H9 (cell line): ENCODE measurements at regions not wholly inside any gene's neighbourhood (a gene's known extent, or its start where the extent isn't known, plus 50 kb on each side); places are given as distances from the start of the nearest gene placed in this dataset.

ENCODE experiments used
- DNase-seq: peaks from one replicate; pipeline ENCODE4 v3.0.0-alpha.2; 2017
- H2AFZ ChIP-seq: one replicate; pipeline ENCODE4 v1.6.1; 2013; ENCODE audit warnings: mild to moderate bottlenecking, low read length, control low read depth, moderate library complexity
- H2AK5ac ChIP-seq: 2 replicates; pipeline ENCODE4 v1.6.1; 2013; ENCODE audit warnings: low read length, control low read depth, mixed read lengths; ENCODE audit not compliant: insufficient read length
- H2BK120ac ChIP-seq: one replicate; pipeline ENCODE4 v1.6.1; 2013; ENCODE audit warnings: low read depth, mild to moderate bottlenecking, low read length, control low read depth, inconsistent platforms; ENCODE audit not compliant: poor library complexity, severe bottlenecking
- H2BK12ac ChIP-seq: 2 replicates; pipeline ENCODE4 v1.6.1; 2013; ENCODE audit warnings: low read length, control low read depth, mixed read lengths, low read depth; ENCODE audit not compliant: insufficient read length
- H2BK15ac ChIP-seq: 2 replicates; pipeline ENCODE4 v1.6.1; 2013; ENCODE audit warnings: low read depth, low read length, control low read depth
- H2BK20ac ChIP-seq: one replicate; pipeline ENCODE4 v1.6.1; 2013; ENCODE audit warnings: low read depth, mild to moderate bottlenecking, low read length, control low read depth, inconsistent platforms; ENCODE audit not compliant: poor library complexity, severe bottlenecking
- H2BK5ac ChIP-seq: 2 replicates; pipeline ENCODE4 v1.6.1; 2013; ENCODE audit warnings: low read length, control low read depth, mixed read lengths; ENCODE audit not compliant: insufficient read length
- H3K14ac ChIP-seq: 2 replicates; pipeline ENCODE4 v1.6.1; 2013; ENCODE audit warnings: low read length, control low read depth; ENCODE audit not compliant: insufficient read depth
- H3K18ac ChIP-seq: 2 replicates; pipeline ENCODE4 v1.6.1; 2013; ENCODE audit warnings: low read depth, mild to moderate bottlenecking, mixed read lengths, low read length, control low read depth; ENCODE audit not compliant: insufficient read length
- H3K23ac ChIP-seq: 2 replicates; pipeline ENCODE4 v1.6.1; 2013; ENCODE audit warnings: low read length, control low read depth, mixed read lengths, low read depth; ENCODE audit not compliant: insufficient read length
- H3K23me2 ChIP-seq: 2 replicates; pipeline ENCODE4 v1.6.1; 2013; ENCODE audit warnings: low read depth, mild to moderate bottlenecking, mixed read lengths, low read length, control low read depth; ENCODE audit not compliant: insufficient read length, poor library complexity, severe bottlenecking
- H3K27ac ChIP-seq: 2 replicates; pipeline ENCODE4 v1.5.1; 2013; ENCODE audit warnings: low read length, control low read depth, mixed read lengths, low read depth; ENCODE audit not compliant: insufficient read length
- H3K27me3 ChIP-seq: 2 replicates; pipeline ENCODE4 v1.6.1; 2013; ENCODE audit warnings: low read length, control low read depth, inconsistent platforms; ENCODE audit not compliant: insufficient read depth
- H3K4ac ChIP-seq: 2 replicates; pipeline ENCODE4 v1.6.1; 2013; ENCODE audit warnings: low read depth, mild to moderate bottlenecking, control low read depth, inconsistent platforms, low read length, moderate library complexity
- H3K4me1 ChIP-seq: 2 replicates; pipeline ENCODE4 v1.6.1; 2013; ENCODE audit warnings: low read length, control low read depth, inconsistent platforms; ENCODE audit not compliant: insufficient read depth
- H3K4me2 ChIP-seq: 2 replicates; pipeline ENCODE4 v1.6.1; 2013; ENCODE audit warnings: low read length, control low read depth, mixed read lengths; ENCODE audit not compliant: insufficient read length, insufficient read depth
- H3K56ac ChIP-seq: 2 replicates; pipeline ENCODE4 v1.6.1; 2013; ENCODE audit warnings: low read depth, mild to moderate bottlenecking, mixed read lengths, low read length, control low read depth; ENCODE audit not compliant: insufficient read length
- H3K79me1 ChIP-seq: 2 replicates; pipeline ENCODE4 v1.6.1; 2013; ENCODE audit warnings: low read depth, mild to moderate bottlenecking, moderate library complexity, low read length, control low read depth, inconsistent platforms; ENCODE audit not compliant: insufficient read depth, poor library complexity, severe bottlenecking
- H3K79me2 ChIP-seq: 2 replicates; pipeline ENCODE4 v1.6.1; 2013; ENCODE audit warnings: low read length, control low read depth, inconsistent platforms; ENCODE audit not compliant: insufficient read depth
- H3K9ac ChIP-seq: 2 replicates; pipeline ENCODE4 v1.6.1; 2013; ENCODE audit warnings: low read length, control low read depth, mixed read lengths; ENCODE audit not compliant: insufficient read length; ENCODE audit errors: extremely low read depth
- H3K9me3 ChIP-seq: one replicate; pipeline ENCODE4 v1.6.1; 2013; ENCODE audit warnings: low read depth, low read length, inconsistent platforms; ENCODE audit not compliant: control insufficient read depth
- H3T11ph ChIP-seq: one replicate; pipeline ENCODE4 v1.6.1; 2013; ENCODE audit warnings: mild to moderate bottlenecking, low read length, control low read depth, inconsistent platforms
- H4K20me1 ChIP-seq: one replicate; pipeline ENCODE4 v1.6.1; 2013; ENCODE audit not compliant: control insufficient read depth, insufficient read length, insufficient read depth
- H4K5ac ChIP-seq: 2 replicates; pipeline ENCODE4 v1.6.1; 2013; ENCODE audit warnings: low read depth, mild to moderate bottlenecking, mixed read lengths, low read length, control low read depth; ENCODE audit not compliant: insufficient read length
- H4K8ac ChIP-seq: replicated peaks from 2 replicates; pipeline ENCODE4 v1.6.1; 2013; ENCODE audit warnings: low read length, control low read depth, mixed read lengths, low read depth; ENCODE audit not compliant: insufficient read length
- H4K91ac ChIP-seq: 2 replicates; pipeline ENCODE4 v1.6.1; 2013; ENCODE audit warnings: low read depth, mild to moderate bottlenecking, moderate library complexity, mixed read lengths, low read length, control low read depth; ENCODE audit not compliant: insufficient read length
- H3K27ac Mint-ChIP-seq, 3 experiments: 2 replicates in 2 of 3; 3 replicates in 1 of 3; pipeline ENCODE4 v1.8.0; 2020 to 2021; ENCODE audit warnings: mixed read lengths in 3 of 3, mild to moderate bottlenecking in 1 of 3, moderate library complexity in 1 of 3
- H3K27me3 Mint-ChIP-seq: 2 replicates; pipeline ENCODE4 v1.8.0; 2021; ENCODE audit warnings: low read depth, mild to moderate bottlenecking, moderate library complexity, mixed read lengths
- H3K36me3 Mint-ChIP-seq, 3 experiments: 2 replicates in 2 of 3; 3 replicates in 1 of 3; pipeline ENCODE4 v1.8.0; 2020 to 2021; ENCODE audit warnings: low read depth in 3 of 3, mixed read lengths in 3 of 3; ENCODE audit not compliant: insufficient read depth in 1 of 3
- H3K4me1 Mint-ChIP-seq, 2 experiments: 2 replicates each; pipeline ENCODE4 v1.8.0; 2020; ENCODE audit warnings: mixed read lengths in 2 of 2
- H3K4me3 Mint-ChIP-seq, 2 experiments: 2 replicates in 1 of 2; 3 replicates in 1 of 2; pipeline ENCODE4 v1.8.0; 2020 to 2021; ENCODE audit warnings: mild to moderate bottlenecking in 2 of 2, mixed read lengths in 2 of 2, moderate library complexity in 1 of 2
- H3K9me3 Mint-ChIP-seq, 2 experiments: 2 replicates in 1 of 2; 3 replicates in 1 of 2; pipeline ENCODE4 v1.8.0; 2020; ENCODE audit warnings: mild to moderate bottlenecking in 2 of 2, mixed read lengths in 2 of 2, moderate library complexity in 1 of 2
- WGBS: extraction: QIAGEN DNeasy Blood & Tissue Kit; methylation state at CpG from one replicate; pipeline ENCODE4 v1.1.7; 2013; ENCODE audit warnings: missing lambda C conversion rate, low lambda C conversion rate, mixed read lengths; ENCODE audit not compliant: insufficient read length; ENCODE audit errors: extremely low coverage; 5-methylcytosine and 5-hydroxymethylcytosine counted together
- TF ChIP-seq, protein P1 (sequence below): fragments of 200-600 bp; sonication (generic); conservative IDR thresholded peaks from 3 replicates; pipeline ENCODE4 v1.8.0; 2021; ENCODE audit warnings: antibody characterized with exemption, mild to moderate bottlenecking

DNA sequence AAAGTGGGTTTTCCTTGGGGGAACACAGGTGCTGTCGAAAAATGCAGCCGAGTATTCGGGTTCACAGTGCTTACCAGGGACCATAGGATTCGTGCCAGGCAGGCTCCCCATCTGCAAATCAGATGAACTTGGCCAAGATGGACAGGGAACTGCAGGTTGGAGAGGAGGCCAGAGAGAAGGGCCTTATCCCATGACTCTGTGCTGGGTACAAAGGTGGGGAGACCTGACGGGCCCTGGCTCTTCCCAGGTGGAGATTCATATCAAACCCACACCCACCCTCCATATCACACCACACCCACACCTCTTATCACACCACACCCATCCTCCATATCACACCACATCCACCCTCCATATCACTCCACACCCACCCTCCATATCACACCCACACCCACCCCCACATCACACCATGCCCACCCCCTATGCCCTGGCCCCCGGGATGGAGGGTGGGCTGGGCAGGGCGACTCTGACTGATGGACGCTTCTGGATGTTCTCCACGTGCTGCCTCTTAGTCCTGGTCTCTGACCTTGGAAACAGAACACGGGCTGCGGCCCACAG lies 319.7 kb downstream of the ADGRD1 start:
- no peak overlapping the region for H4K8ac ChIP-seq
- no peak overlapping the region for H3K23ac ChIP-seq
- H3K27ac Mint-ChIP-seq = no peak overlapping the region
- peaks cover 2% of the 10 kb centered on the region; the same call in 1 of the 2 replicates for H3K27me3 Mint-ChIP-seq
- no peak overlapping the region; the same call in 1 of the 2 replicates for H3K14ac ChIP-seq
- H3K4me2 ChIP-seq = no peak overlapping the region
- H2BK15ac ChIP-seq = no peak overlapping the region
- H4K20me1 ChIP-seq = no peaks in the 10 kb centered on the region
- H3K27ac ChIP-seq = no peak overlapping the region
- H3K79me2 ChIP-seq = no peaks in the 10 kb centered on the region
- H2BK12ac ChIP-seq = no peak overlapping the region
- no peak overlapping the region for H3T11ph ChIP-seq
- no peak overlapping the region for H2AK5ac ChIP-seq
- no peak overlapping the region for H3K56ac ChIP-seq
- H2BK120ac ChIP-seq = no peak overlapping the region
- no CpG with 5 or more reads among the region's 11 CpGs for WGBS
- H3K4me1 ChIP-seq = no peaks in the 10 kb centered on the region
- H3K4me3 Mint-ChIP-seq = no peak overlapping the region
- TF ChIP-seq, protein P1, sequence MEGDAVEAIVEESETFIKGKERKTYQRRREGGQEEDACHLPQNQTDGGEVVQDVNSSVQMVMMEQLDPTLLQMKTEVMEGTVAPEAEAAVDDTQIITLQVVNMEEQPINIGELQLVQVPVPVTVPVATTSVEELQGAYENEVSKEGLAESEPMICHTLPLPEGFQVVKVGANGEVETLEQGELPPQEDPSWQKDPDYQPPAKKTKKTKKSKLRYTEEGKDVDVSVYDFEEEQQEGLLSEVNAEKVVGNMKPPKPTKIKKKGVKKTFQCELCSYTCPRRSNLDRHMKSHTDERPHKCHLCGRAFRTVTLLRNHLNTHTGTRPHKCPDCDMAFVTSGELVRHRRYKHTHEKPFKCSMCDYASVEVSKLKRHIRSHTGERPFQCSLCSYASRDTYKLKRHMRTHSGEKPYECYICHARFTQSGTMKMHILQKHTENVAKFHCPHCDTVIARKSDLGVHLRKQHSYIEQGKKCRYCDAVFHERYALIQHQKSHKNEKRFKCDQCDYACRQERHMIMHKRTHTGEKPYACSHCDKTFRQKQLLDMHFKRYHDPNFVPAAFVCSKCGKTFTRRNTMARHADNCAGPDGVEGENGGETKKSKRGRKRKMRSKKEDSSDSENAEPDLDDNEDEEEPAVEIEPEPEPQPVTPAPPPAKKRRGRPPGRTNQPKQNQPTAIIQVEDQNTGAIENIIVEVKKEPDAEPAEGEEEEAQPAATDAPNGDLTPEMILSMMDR = no peak
- H2AFZ ChIP-seq = no peak overlapping the region
- H3K9me3 ChIP-seq = no peaks in the 10 kb centered on the region
- H4K5ac ChIP-seq = no peak overlapping the region
- H3K4me1 Mint-ChIP-seq = peaks cover 3 to 7% of the 10 kb centered on the region in 2 experiments; a peak in 2 of 4 replicates
- H3K79me1 ChIP-seq = no peaks in the 10 kb centered on the region
- no peak overlapping the region for H3K18ac ChIP-seq
- H3K27me3 ChIP-seq = no peaks in the 10 kb centered on the region
- no peak overlapping the region for H3K4ac ChIP-seq
- no peaks in the 10 kb centered on the region for H3K23me2 ChIP-seq
- no peak for DNase-seq
- no peak overlapping the region for H2BK5ac ChIP-seq
- no peak overlapping the region for H4K91ac ChIP-seq
- H3K9ac ChIP-seq = no peak overlapping the region
- no peaks in the 10 kb centered on the region; a peak in 1 of 7 replicates for H3K36me3 Mint-ChIP-seq
- H3K9me3 Mint-ChIP-seq = no peaks in the 10 kb centered on the region
- no peak overlapping the region for H2BK20ac ChIP-seq
